ENCODE measurements at regions not wholly inside any gene's neighbourhood (a gene's known extent, or its start where the extent isn't known, plus 50 kb on each side); places are given as distances from the start of the nearest gene placed in this dataset.

- no peak for TF ChIP-seq CTCF (IDR thresholded peaks at IDR 0.05; ENCODE audit: low read depth, low read length)
- peaks cover 2% of the 10 kb centered on the region for H3K9me3 ChIP-seq (ENCODE audit: severe bottlenecking)
- no peaks in the 10 kb centered on the region for H3K27me3 ChIP-seq (ENCODE audit: insufficient read depth, low read depth, severe bottlenecking)
- H3K4me3 ChIP-seq (ENCODE audit: low read depth, low read length): no peak overlapping the region
- H3K36me3 ChIP-seq: no peaks in the 10 kb centered on the region
- peak; percentile 54 for DNase-seq
- H3K27ac ChIP-seq: peak overlapping the region; percentile 77
Observed at GRCh38 chr3:34067536-34068051, 269.2 kb downstream of the PDCD6IP start.

- no peak for TF ChIP-seq CTCF (IDR thresholded peaks at IDR 0.05; ENCODE audit: low read depth, low read length)
- peak overlapping the region; percentile 77 for H3K27ac ChIP-seq
- no peaks in the 10 kb centered on the region for H3K9me3 ChIP-seq (ENCODE audit: severe bottlenecking)
- no peaks in the 10 kb centered on the region for H3K27me3 ChIP-seq (ENCODE audit: insufficient read depth, low read depth, severe bottlenecking)
- DNase-seq: peak; percentile 47
- H3K36me3 ChIP-seq: no peaks in the 10 kb centered on the region
- H3K4me3 ChIP-seq (ENCODE audit: low read depth, low read length): no peak overlapping the region
Observed at GRCh38 chr3:34068505-34068904, 270.1 kb downstream of the PDCD6IP start.

- Histone ChIP-seq H3K9me3 (ENCODE audit: severe bottlenecking) (no peaks in the 10 kb centered on the region), H3K4me3 (ENCODE audit: low read depth, low read length) (no peak overlapping the region), H3K36me3 (no peaks in the 10 kb centered on the region), H3K27ac (no peak overlapping the region), H3K27me3 (ENCODE audit: insufficient read depth, low read depth, severe bottlenecking) (no peaks in the 10 kb centered on the region)
- DNase-seq: no peak
- no peak for TF ChIP-seq CTCF (IDR thresholded peaks at IDR 0.05; ENCODE audit: low read depth, low read length)
Observed at GRCh38 chr3:34070831-34071585, 272.6 kb downstream of the PDCD6IP start.

- Histone ChIP-seq H3K9me3 (ENCODE audit: severe bottlenecking) (no peaks in the 10 kb centered on the region), H3K27ac (no peak overlapping the region), H3K36me3 (no peaks in the 10 kb centered on the region), H3K4me3 (ENCODE audit: low read depth, low read length) (no peak overlapping the region), H3K27me3 (ENCODE audit: insufficient read depth, low read depth, severe bottlenecking) (no peaks in the 10 kb centered on the region)
- no peak for TF ChIP-seq CTCF (IDR thresholded peaks at IDR 0.05; ENCODE audit: low read depth, low read length)
- no peak for DNase-seq
Observed at GRCh38 chr3:34072297-34072696, 273.9 kb downstream of the PDCD6IP start.

- Histone ChIP-seq H3K9me3 (ENCODE audit: severe bottlenecking) (no peaks in the 10 kb centered on the region), H3K27ac (no peak overlapping the region), H3K27me3 (ENCODE audit: insufficient read depth, low read depth, severe bottlenecking) (no peaks in the 10 kb centered on the region), H3K36me3 (no peaks in the 10 kb centered on the region), H3K4me3 (ENCODE audit: low read depth, low read length) (no peak overlapping the region)
- DNase-seq: no peak
- no peak for TF ChIP-seq CTCF (IDR thresholded peaks at IDR 0.05; ENCODE audit: low read depth, low read length)
Observed at GRCh38 chr3:34073111-34073510, 274.7 kb downstream of the PDCD6IP start.

- Histone ChIP-seq H3K36me3 (no peaks in the 10 kb centered on the region), H3K27ac (no peak overlapping the region), H3K27me3 (ENCODE audit: insufficient read depth, low read depth, severe bottlenecking) (no peaks in the 10 kb centered on the region), H3K4me3 (ENCODE audit: low read depth, low read length) (no peak overlapping the region), H3K9me3 (ENCODE audit: severe bottlenecking) (no peaks in the 10 kb centered on the region)
- DNase-seq: no peak
- no peak for TF ChIP-seq CTCF (IDR thresholded peaks at IDR 0.05; ENCODE audit: low read depth, low read length)
Observed at GRCh38 chr3:34073961-34074360, 275.5 kb downstream of the PDCD6IP start.

Measured in WERI-Rb-1 (cell line).